ENCODE measurements at regions not wholly inside any gene's neighbourhood (a gene's known extent, or its start where the extent isn't known, plus 50 kb on each side); places are given as distances from the start of the nearest gene placed in this dataset.

- Histone ChIP-seq H2AFZ (ENCODE audit: low read length) (no peak overlapping the region), H3K4me2 (ENCODE audit: low read depth, low read length, poor library complexity, severe bottlenecking) (no peak overlapping the region), H3K4me1 (ENCODE audit: low read length) (no peaks in the 10 kb centered on the region), H4K20me1 (ENCODE audit: insufficient read depth, low read depth, low read length) (no peaks in the 10 kb centered on the region), H3K9me3 (ENCODE audit: low read length) (no peaks in the 10 kb centered on the region), H3K27me3 (ENCODE audit: low read length) (no peaks in the 10 kb centered on the region), H3K9me2 (replicated peaks; ENCODE audit: insufficient read depth, low read length) (no peaks in the 10 kb centered on the region), H3K79me2 (ENCODE audit: low read length) (no peaks in the 10 kb centered on the region), H3K9ac (ENCODE audit: low read length) (no peak overlapping the region), H3K4me3 (ENCODE audit: low read length) (no peak overlapping the region), H3K27ac (ENCODE audit: low read length) (no peak overlapping the region), H3K36me3 (ENCODE audit: insufficient read depth, low read length) (no peaks in the 10 kb centered on the region)
- DNase-seq: no peak
These were observed 106.0 kb upstream of the FAR2 start for GRCh38 chr12:29043069-29043468.

- no peaks in the 10 kb centered on the region for H3K27me3 ChIP-seq (ENCODE audit: low read length)
- no peaks in the 10 kb centered on the region for H3K36me3 ChIP-seq (ENCODE audit: insufficient read depth, low read length)
- H3K4me1 ChIP-seq (ENCODE audit: low read length): no peaks in the 10 kb centered on the region
- no peaks in the 10 kb centered on the region for H4K20me1 ChIP-seq (ENCODE audit: insufficient read depth, low read depth, low read length)
- no peak for DNase-seq
- H3K27ac ChIP-seq (ENCODE audit: low read length): no peak overlapping the region
- no peaks in the 10 kb centered on the region for H3K9me3 ChIP-seq (ENCODE audit: low read length)
- no peak overlapping the region for H3K4me3 ChIP-seq (ENCODE audit: low read length)
- no peak overlapping the region for H2AFZ ChIP-seq (ENCODE audit: low read length)
- H3K4me2 ChIP-seq (ENCODE audit: low read depth, low read length, poor library complexity, severe bottlenecking): no peak overlapping the region
- H3K9ac ChIP-seq (ENCODE audit: low read length): no peak overlapping the region
- H3K79me2 ChIP-seq (ENCODE audit: low read length): no peaks in the 10 kb centered on the region
- no peaks in the 10 kb centered on the region for H3K9me2 ChIP-seq (replicated peaks; ENCODE audit: insufficient read depth, low read length)
These were observed 104.3 kb upstream of the FAR2 start for GRCh38 chr12:29044799-29045198.

- H3K27ac ChIP-seq (ENCODE audit: low read length): no peak overlapping the region
These were observed 100.3 kb upstream of the FAR2 start for GRCh38 chr12:29048787-29049186.

GRCh38 chr12:29050503-29050902, 98.6 kb upstream of the FAR2 start:
- Histone ChIP-seq H3K27me3 (ENCODE audit: low read length) (no peaks in the 10 kb centered on the region), H3K4me1 (ENCODE audit: low read length) (no peaks in the 10 kb centered on the region), H3K4me2 (ENCODE audit: low read depth, low read length, poor library complexity, severe bottlenecking) (no peak overlapping the region), H4K20me1 (ENCODE audit: insufficient read depth, low read depth, low read length) (no peaks in the 10 kb centered on the region), H3K9ac (ENCODE audit: low read length) (no peak overlapping the region), H3K4me3 (ENCODE audit: low read length) (no peak overlapping the region), H2AFZ (ENCODE audit: low read length) (no peak overlapping the region), H3K36me3 (ENCODE audit: insufficient read depth, low read length) (no peaks in the 10 kb centered on the region), H3K79me2 (ENCODE audit: low read length) (no peaks in the 10 kb centered on the region), H3K9me2 (replicated peaks; ENCODE audit: insufficient read depth, low read length) (no peaks in the 10 kb centered on the region), H3K9me3 (ENCODE audit: low read length) (no peaks in the 10 kb centered on the region), H3K27ac (ENCODE audit: low read length) (no peak overlapping the region)
- peak; percentile 44 for DNase-seq

More at GRCh38 chr12:29048787-29049186, 100.3 kb upstream of the FAR2 start:
- H3K4me1 ChIP-seq (ENCODE audit: low read length): no peaks in the 10 kb centered on the region
- no peaks in the 10 kb centered on the region for H3K9me3 ChIP-seq (ENCODE audit: low read length)
- no peaks in the 10 kb centered on the region for H4K20me1 ChIP-seq (ENCODE audit: insufficient read depth, low read depth, low read length)
- H3K79me2 ChIP-seq (ENCODE audit: low read length): no peaks in the 10 kb centered on the region
- no peaks in the 10 kb centered on the region for H3K36me3 ChIP-seq (ENCODE audit: insufficient read depth, low read length)
- H3K4me2 ChIP-seq (ENCODE audit: low read depth, low read length, poor library complexity, severe bottlenecking): no peak overlapping the region
- H3K27me3 ChIP-seq (ENCODE audit: low read length): no peaks in the 10 kb centered on the region
- no peaks in the 10 kb centered on the region for H3K9me2 ChIP-seq (replicated peaks; ENCODE audit: insufficient read depth, low read length)
- H3K4me3 ChIP-seq (ENCODE audit: low read length): no peak overlapping the region
- no peak overlapping the region for H2AFZ ChIP-seq (ENCODE audit: low read length)
- no peak overlapping the region for H3K9ac ChIP-seq (ENCODE audit: low read length)
- DNase-seq: no peak

- Histone ChIP-seq H3K4me2 (ENCODE audit: low read depth, low read length, poor library complexity, severe bottlenecking) (no peak overlapping the region), H3K36me3 (ENCODE audit: insufficient read depth, low read length) (no peaks in the 10 kb centered on the region), H3K27me3 (ENCODE audit: low read length) (no peaks in the 10 kb centered on the region)
These were observed 97.9 kb upstream of the FAR2 start for GRCh38 chr12:29051221-29051620.

GRCh38 chr12:29053567-29053966, 95.5 kb upstream of the FAR2 start:
- no peaks in the 10 kb centered on the region for H4K20me1 ChIP-seq (ENCODE audit: insufficient read depth, low read depth, low read length)
- no peak overlapping the region for H3K9ac ChIP-seq (ENCODE audit: low read length)
- no peak overlapping the region for H2AFZ ChIP-seq (ENCODE audit: low read length)
- no peaks in the 10 kb centered on the region for H3K36me3 ChIP-seq (ENCODE audit: insufficient read depth, low read length)
- H3K27ac ChIP-seq (ENCODE audit: low read length): no peak overlapping the region
- H3K79me2 ChIP-seq (ENCODE audit: low read length): no peaks in the 10 kb centered on the region
- H3K9me3 ChIP-seq (ENCODE audit: low read length): no peaks in the 10 kb centered on the region
- H3K9me2 ChIP-seq (replicated peaks; ENCODE audit: insufficient read depth, low read length): no peaks in the 10 kb centered on the region
- H3K4me2 ChIP-seq (ENCODE audit: low read depth, low read length, poor library complexity, severe bottlenecking): no peak overlapping the region
- no peaks in the 10 kb centered on the region for H3K4me1 ChIP-seq (ENCODE audit: low read length)
- peak; percentile 81 for DNase-seq
- H3K4me3 ChIP-seq (ENCODE audit: low read length): no peak overlapping the region
- no peaks in the 10 kb centered on the region for H3K27me3 ChIP-seq (ENCODE audit: low read length)

More at GRCh38 chr12:29051221-29051620, 97.9 kb upstream of the FAR2 start:
- Histone ChIP-seq H3K4me3 (ENCODE audit: low read length) (no peak overlapping the region), H3K9me2 (replicated peaks; ENCODE audit: insufficient read depth, low read length) (no peaks in the 10 kb centered on the region), H3K79me2 (ENCODE audit: low read length) (no peaks in the 10 kb centered on the region), H3K27ac (ENCODE audit: low read length) (no peak overlapping the region), H3K9me3 (ENCODE audit: low read length) (no peaks in the 10 kb centered on the region), H3K9ac (ENCODE audit: low read length) (no peak overlapping the region), H4K20me1 (ENCODE audit: insufficient read depth, low read depth, low read length) (no peaks in the 10 kb centered on the region), H3K4me1 (ENCODE audit: low read length) (no peaks in the 10 kb centered on the region), H2AFZ (ENCODE audit: low read length) (no peak overlapping the region)
- no peak for DNase-seq

GRCh38 chr12:29054858-29055663, 94.0 kb upstream of the FAR2 start:
- H3K4me3 ChIP-seq (ENCODE audit: low read length): no peak overlapping the region
- H3K27me3 ChIP-seq (ENCODE audit: low read length): no peaks in the 10 kb centered on the region
- H2AFZ ChIP-seq (ENCODE audit: low read length): no peak overlapping the region
- H3K4me2 ChIP-seq (ENCODE audit: low read depth, low read length, poor library complexity, severe bottlenecking): no peak overlapping the region
- no peaks in the 10 kb centered on the region for H3K36me3 ChIP-seq (ENCODE audit: insufficient read depth, low read length)
- no peak for DNase-seq
- H3K9me2 ChIP-seq (replicated peaks; ENCODE audit: insufficient read depth, low read length): no peaks in the 10 kb centered on the region
- H3K79me2 ChIP-seq (ENCODE audit: low read length): no peaks in the 10 kb centered on the region
- no peaks in the 10 kb centered on the region for H3K9me3 ChIP-seq (ENCODE audit: low read length)
- no peaks in the 10 kb centered on the region for H4K20me1 ChIP-seq (ENCODE audit: insufficient read depth, low read depth, low read length)
- H3K9ac ChIP-seq (ENCODE audit: low read length): no peak overlapping the region
- H3K4me1 ChIP-seq (ENCODE audit: low read length): no peaks in the 10 kb centered on the region
- no peak overlapping the region for H3K27ac ChIP-seq (ENCODE audit: low read length)

- no peaks in the 10 kb centered on the region for H3K79me2 ChIP-seq (ENCODE audit: low read length)
- no peak for DNase-seq
- H4K20me1 ChIP-seq (ENCODE audit: insufficient read depth, low read depth, low read length): no peaks in the 10 kb centered on the region
- H3K9me2 ChIP-seq (replicated peaks; ENCODE audit: insufficient read depth, low read length): no peaks in the 10 kb centered on the region
- no peak overlapping the region for H3K4me3 ChIP-seq (ENCODE audit: low read length)
- no peak overlapping the region for H2AFZ ChIP-seq (ENCODE audit: low read length)
- H3K36me3 ChIP-seq (ENCODE audit: insufficient read depth, low read length): no peaks in the 10 kb centered on the region
- no peaks in the 10 kb centered on the region for H3K9me3 ChIP-seq (ENCODE audit: low read length)
- no peaks in the 10 kb centered on the region for H3K27me3 ChIP-seq (ENCODE audit: low read length)
- no peak overlapping the region for H3K4me2 ChIP-seq (ENCODE audit: low read depth, low read length, poor library complexity, severe bottlenecking)
- no peak overlapping the region for H3K9ac ChIP-seq (ENCODE audit: low read length)
- no peak overlapping the region for H3K27ac ChIP-seq (ENCODE audit: low read length)
- no peaks in the 10 kb centered on the region for H3K4me1 ChIP-seq (ENCODE audit: low read length)
These were observed 83.0 kb upstream of the FAR2 start for GRCh38 chr12:29066011-29066588.

Data from Karpas-422 (cell line).